ENCODE measurements at regions not wholly inside any gene's neighbourhood (a gene's known extent, or its start where the extent isn't known, plus 50 kb on each side); places are given as distances from the start of the nearest gene placed in this dataset.

DNA sequence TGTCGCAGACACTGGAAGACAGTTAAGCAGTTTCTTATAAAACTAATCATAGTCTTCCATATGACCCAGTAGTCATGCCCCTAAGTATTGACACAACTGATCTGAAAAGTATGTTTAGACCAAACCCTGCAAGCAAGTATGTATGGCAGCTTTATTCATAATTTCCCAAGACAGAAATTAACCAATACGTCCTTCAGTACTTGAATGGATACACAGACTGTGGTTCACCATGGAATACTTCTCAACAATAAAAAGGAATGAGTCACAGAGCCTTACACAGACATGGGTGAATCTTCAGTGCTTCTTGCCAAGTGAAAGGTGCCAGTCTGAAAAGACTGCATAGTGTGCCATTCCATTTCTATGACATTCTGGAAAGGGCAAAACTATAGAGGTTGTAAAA, 50.2 kb upstream of the AKR1E2 start:
- H3K36me3 ChIP-seq (ENCODE audit: control insufficient read depth, insufficient read depth, low read length): no peaks in the 10 kb centered on the region
- H3K9ac ChIP-seq (ENCODE audit: low read length): no peak overlapping the region
- no peaks in the 10 kb centered on the region for H3K9me3 ChIP-seq (ENCODE audit: control insufficient read depth, low read length)
- H3K27me3 ChIP-seq (ENCODE audit: control insufficient read depth, insufficient read depth, low read length): no peaks in the 10 kb centered on the region
- H3K4me1 ChIP-seq (ENCODE audit: control insufficient read depth, insufficient read depth, low read length): peaks cover 4% of the 10 kb centered on the region
- H3K4me3 ChIP-seq (ENCODE audit: low read length): no peak overlapping the region

GRCh38 chr10:4772202-4772570, 53.8 kb upstream of the AKR1E2 start:
- H3K9me3 ChIP-seq (ENCODE audit: control insufficient read depth, low read length): no peaks in the 10 kb centered on the region
- peaks cover 4% of the 10 kb centered on the region for H3K4me1 ChIP-seq (ENCODE audit: control insufficient read depth, insufficient read depth, low read length)
- H3K27me3 ChIP-seq (ENCODE audit: control insufficient read depth, insufficient read depth, low read length): no peaks in the 10 kb centered on the region
- H3K4me3 ChIP-seq (ENCODE audit: low read length): no peak overlapping the region
- H3K36me3 ChIP-seq (ENCODE audit: control insufficient read depth, insufficient read depth, low read length): no peaks in the 10 kb centered on the region
- no peak overlapping the region for H3K9ac ChIP-seq (ENCODE audit: low read length)

GRCh38 chr10:4771554-4772201, 54.3 kb upstream of the AKR1E2 start:
- Histone ChIP-seq H3K9ac (ENCODE audit: low read length) (no peak overlapping the region), H3K4me3 (ENCODE audit: low read length) (no peak overlapping the region)

DNA sequence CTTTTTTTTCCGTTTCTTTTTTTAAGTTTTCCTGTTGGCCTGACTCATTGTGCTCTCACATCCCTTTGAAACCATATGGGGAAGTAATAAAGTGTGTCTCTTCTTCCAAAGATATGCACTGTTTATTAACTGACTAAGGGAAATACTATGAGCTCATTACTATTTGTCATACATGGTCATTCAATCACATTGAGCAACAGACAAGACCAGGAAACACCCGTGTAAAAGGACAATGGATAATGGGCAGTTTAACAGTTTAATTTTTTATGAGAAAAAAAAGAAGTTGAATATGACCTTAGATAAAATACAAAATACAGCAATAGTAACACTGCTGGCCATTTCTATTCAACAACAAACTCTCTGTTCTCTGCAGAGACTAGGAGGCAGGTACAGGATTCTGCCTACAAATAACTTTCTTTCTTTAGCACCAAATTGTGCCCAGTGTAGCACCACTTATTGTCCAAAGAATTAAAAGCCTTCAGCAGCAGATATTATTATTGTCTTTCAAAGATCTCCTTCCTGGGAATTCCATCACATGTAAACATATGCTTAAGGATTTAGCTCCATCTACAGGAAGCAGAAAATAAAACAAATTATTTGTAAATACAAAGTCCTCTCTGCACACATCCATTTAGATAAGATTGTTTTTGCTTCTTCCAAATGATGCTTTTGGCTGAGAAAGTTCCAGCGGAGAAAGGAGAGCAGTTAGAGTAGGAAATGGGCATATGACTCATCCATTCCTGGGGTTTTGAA, 55.0 kb upstream of the AKR1E2 start:
- H3K27me3 ChIP-seq (ENCODE audit: control insufficient read depth, insufficient read depth, low read length): no peaks in the 10 kb centered on the region
- peaks cover 9% of the 10 kb centered on the region for H3K4me1 ChIP-seq (ENCODE audit: control insufficient read depth, insufficient read depth, low read length)
- H3K36me3 ChIP-seq (ENCODE audit: control insufficient read depth, insufficient read depth, low read length): no peaks in the 10 kb centered on the region
- no peak overlapping the region for H3K4me3 ChIP-seq (ENCODE audit: low read length)
- H3K9me3 ChIP-seq (ENCODE audit: control insufficient read depth, low read length): no peaks in the 10 kb centered on the region
- no peak overlapping the region for H3K9ac ChIP-seq (ENCODE audit: low read length)

More at GRCh38 chr10:4771554-4772201, 54.3 kb upstream of the AKR1E2 start:
- Histone ChIP-seq H3K4me1 (ENCODE audit: control insufficient read depth, insufficient read depth, low read length) (peaks cover 5% of the 10 kb centered on the region), H3K27me3 (ENCODE audit: control insufficient read depth, insufficient read depth, low read length) (no peaks in the 10 kb centered on the region), H3K36me3 (ENCODE audit: control insufficient read depth, insufficient read depth, low read length) (no peaks in the 10 kb centered on the region), H3K9me3 (ENCODE audit: control insufficient read depth, low read length) (no peaks in the 10 kb centered on the region)

DNA sequence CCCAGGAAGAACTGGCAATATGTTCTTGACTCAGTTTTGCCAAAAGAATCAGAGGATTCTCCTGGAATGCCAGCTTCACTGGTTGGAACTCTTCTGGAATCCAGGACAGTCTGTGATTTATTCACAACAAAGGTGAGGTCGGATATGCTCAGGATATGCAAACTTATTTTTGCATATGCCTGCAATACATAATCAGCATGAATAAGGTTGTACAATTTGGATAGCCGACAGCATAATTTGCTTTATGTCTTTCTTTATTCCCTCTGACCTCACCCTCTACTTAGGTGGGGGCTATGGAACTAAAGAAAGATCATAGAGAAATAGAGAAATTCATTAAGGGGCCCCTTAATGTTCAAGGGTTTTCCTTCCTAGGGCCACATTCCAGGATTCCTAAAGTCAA, 57.6 kb upstream of the AKR1E2 start:
- Histone ChIP-seq H3K4me3 (ENCODE audit: low read length) (no peak overlapping the region), H3K9ac (ENCODE audit: low read length) (no peak overlapping the region), H3K27me3 (ENCODE audit: control insufficient read depth, insufficient read depth, low read length) (no peaks in the 10 kb centered on the region), H3K4me1 (ENCODE audit: control insufficient read depth, insufficient read depth, low read length) (peaks cover 9% of the 10 kb centered on the region), H3K36me3 (ENCODE audit: control insufficient read depth, insufficient read depth, low read length) (no peaks in the 10 kb centered on the region), H3K9me3 (ENCODE audit: control insufficient read depth, low read length) (no peaks in the 10 kb centered on the region)

GRCh38 chr10:4767033-4767814, 58.8 kb upstream of the AKR1E2 start:
- H3K27me3 ChIP-seq (ENCODE audit: control insufficient read depth, insufficient read depth, low read length): no peaks in the 10 kb centered on the region
- H3K9me3 ChIP-seq (ENCODE audit: control insufficient read depth, low read length): no peaks in the 10 kb centered on the region
- no peak overlapping the region for H3K9ac ChIP-seq (ENCODE audit: low read length)
- no peaks in the 10 kb centered on the region for H3K36me3 ChIP-seq (ENCODE audit: control insufficient read depth, insufficient read depth, low read length)
- H3K4me3 ChIP-seq (ENCODE audit: low read length): no peak overlapping the region
- H3K4me1 ChIP-seq (ENCODE audit: control insufficient read depth, insufficient read depth, low read length): peaks cover 9% of the 10 kb centered on the region

DNA sequence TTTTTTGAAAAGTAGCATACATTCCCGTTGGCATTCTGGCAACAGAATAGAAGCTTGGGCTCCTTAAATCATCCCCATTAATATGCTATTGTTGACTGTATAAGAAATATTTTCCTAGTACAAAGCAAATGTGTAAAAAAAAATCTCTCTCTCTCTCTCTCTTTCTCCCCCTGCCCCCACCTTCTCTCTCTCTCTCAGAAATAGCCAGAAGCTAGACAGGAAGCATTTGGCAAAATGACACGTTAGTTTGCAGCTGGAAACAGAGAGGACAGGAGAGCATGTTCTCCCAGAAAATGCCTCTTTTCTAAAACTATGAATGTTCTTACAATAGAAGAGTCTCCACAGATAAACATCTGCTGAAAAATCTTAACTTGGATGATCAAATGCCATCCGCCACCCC, 59.6 kb upstream of the AKR1E2 start:
- Histone ChIP-seq H3K9me3 (ENCODE audit: control insufficient read depth, low read length) (no peaks in the 10 kb centered on the region), H3K9ac (ENCODE audit: low read length) (no peak overlapping the region), H3K27me3 (ENCODE audit: control insufficient read depth, insufficient read depth, low read length) (no peaks in the 10 kb centered on the region), H3K36me3 (ENCODE audit: control insufficient read depth, insufficient read depth, low read length) (no peaks in the 10 kb centered on the region), H3K4me3 (ENCODE audit: low read length) (no peak overlapping the region), H3K4me1 (ENCODE audit: control insufficient read depth, insufficient read depth, low read length) (peaks cover 9% of the 10 kb centered on the region)

DNA sequence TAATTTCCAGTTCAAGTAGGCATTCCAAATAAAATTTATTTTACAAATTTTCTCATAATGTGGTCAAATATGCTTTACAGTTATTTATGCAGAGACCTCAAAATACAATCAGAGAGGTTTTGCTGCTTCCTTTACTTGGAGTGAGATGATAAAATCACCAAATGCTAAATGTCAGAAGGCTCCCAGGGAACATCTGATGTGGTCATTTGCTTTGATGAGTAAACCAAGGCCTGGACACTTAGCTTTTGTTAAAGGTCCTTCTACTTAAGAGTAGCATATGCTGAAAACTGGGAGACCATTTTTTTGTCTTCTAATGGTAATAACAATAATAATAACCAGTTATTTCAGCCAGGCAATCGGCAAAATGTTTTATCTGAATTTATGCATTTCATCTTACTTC, 60.6 kb upstream of the AKR1E2 start:
- peaks cover 5% of the 10 kb centered on the region for H3K4me1 ChIP-seq (ENCODE audit: control insufficient read depth, insufficient read depth, low read length)
- no peaks in the 10 kb centered on the region for H3K27me3 ChIP-seq (ENCODE audit: control insufficient read depth, insufficient read depth, low read length)
- H3K9me3 ChIP-seq (ENCODE audit: control insufficient read depth, low read length): no peaks in the 10 kb centered on the region
- no peak overlapping the region for H3K9ac ChIP-seq (ENCODE audit: low read length)
- H3K36me3 ChIP-seq (ENCODE audit: control insufficient read depth, insufficient read depth, low read length): no peaks in the 10 kb centered on the region
- H3K4me3 ChIP-seq (ENCODE audit: low read length): no peak overlapping the region

- peaks cover 5% of the 10 kb centered on the region for H3K4me1 ChIP-seq (ENCODE audit: control insufficient read depth, insufficient read depth, low read length)
- no peak overlapping the region for H3K9ac ChIP-seq (ENCODE audit: low read length)
- H3K4me3 ChIP-seq (ENCODE audit: low read length): no peak overlapping the region
- no peaks in the 10 kb centered on the region for H3K9me3 ChIP-seq (ENCODE audit: control insufficient read depth, low read length)
- no peaks in the 10 kb centered on the region for H3K36me3 ChIP-seq (ENCODE audit: control insufficient read depth, insufficient read depth, low read length)
- no peaks in the 10 kb centered on the region for H3K27me3 ChIP-seq (ENCODE audit: control insufficient read depth, insufficient read depth, low read length)
Observed at GRCh38 chr10:4763960-4764428, 62.0 kb upstream of the AKR1E2 start.

GRCh38 chr10:4763513-4763912, 62.5 kb upstream of the AKR1E2 start:
- H3K36me3 ChIP-seq (ENCODE audit: control insufficient read depth, insufficient read depth, low read length): no peaks in the 10 kb centered on the region
- peaks cover 5% of the 10 kb centered on the region for H3K4me1 ChIP-seq (ENCODE audit: control insufficient read depth, insufficient read depth, low read length)
- no peak overlapping the region for H3K9ac ChIP-seq (ENCODE audit: low read length)
- H3K27me3 ChIP-seq (ENCODE audit: control insufficient read depth, insufficient read depth, low read length): no peaks in the 10 kb centered on the region
- H3K9me3 ChIP-seq (ENCODE audit: control insufficient read depth, low read length): no peaks in the 10 kb centered on the region
- H3K4me3 ChIP-seq (ENCODE audit: low read length): no peak overlapping the region

DNA sequence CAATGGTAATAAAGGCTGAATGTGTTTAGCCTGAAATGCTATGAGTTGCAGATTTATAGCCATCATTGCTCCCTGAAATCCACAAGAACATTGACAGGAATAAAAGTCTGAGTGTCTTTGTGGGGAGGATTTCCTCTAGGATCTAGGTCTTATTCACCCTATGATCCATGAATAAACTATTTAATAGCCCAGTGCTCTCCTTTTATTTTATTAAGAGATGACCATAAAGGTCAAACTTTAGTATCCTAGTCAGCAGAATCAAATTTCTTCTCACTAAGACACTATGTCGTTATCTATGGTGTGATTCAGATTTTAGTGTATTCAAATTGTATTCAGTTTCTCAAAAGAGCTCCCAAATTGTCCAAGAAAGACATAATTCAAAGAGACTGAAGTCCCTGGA, 67.8 kb upstream of the AKR1E2 start:
- Histone ChIP-seq H3K9ac (ENCODE audit: low read length) (no peak overlapping the region), H3K9me3 (ENCODE audit: control insufficient read depth, low read length) (no peaks in the 10 kb centered on the region), H3K4me1 (ENCODE audit: control insufficient read depth, insufficient read depth, low read length) (no peaks in the 10 kb centered on the region), H3K36me3 (ENCODE audit: control insufficient read depth, insufficient read depth, low read length) (no peaks in the 10 kb centered on the region), H3K4me3 (ENCODE audit: low read length) (no peak overlapping the region), H3K27me3 (ENCODE audit: control insufficient read depth, insufficient read depth, low read length) (no peaks in the 10 kb centered on the region)
